ENCODE measurements at regions not wholly inside any gene's neighbourhood (a gene's known extent, or its start where the extent isn't known, plus 50 kb on each side); places are given as distances from the start of the nearest gene placed in this dataset.
"Not testable (repeated sequence)": the region's sequence is repeated elsewhere in the genome, so short reads cannot be mapped to it uniquely, and the experiment has no call there.

- not testable (repeated sequence) for DNase-seq (ENCODE audit: low spot score)
Observed at GRCh38 chr12:124218650-124219049, 76.2 kb upstream of the RFLNA start.

- no peak for DNase-seq (ENCODE audit: low spot score)
Observed at GRCh38 chr12:124222368-124223245, 72.3 kb upstream of the RFLNA start.

- DNase-seq (ENCODE audit: low spot score) = not testable (repeated sequence)
Observed at GRCh38 chr12:124223733-124224138, 71.2 kb upstream of the RFLNA start.

GRCh38 chr12:124224535-124225110 lies 70.3 kb upstream of the RFLNA start:
- DNase-seq (ENCODE audit: low spot score) = no peak

- DNase-seq (ENCODE audit: low spot score) = no peak
Observed at GRCh38 chr12:124225730-124226129, 69.2 kb upstream of the RFLNA start.

GRCh38 chr12:124227951-124228711 lies 66.8 kb upstream of the RFLNA start:
- DNase-seq (ENCODE audit: low spot score) = no peak

GRCh38 chr12:124229520-124229919 lies 65.4 kb upstream of the RFLNA start:
- DNase-seq (ENCODE audit: low spot score) = no peak

GRCh38 chr12:124230117-124230757 lies 64.7 kb upstream of the RFLNA start:
- DNase-seq (ENCODE audit: low spot score) = no peak

GRCh38 chr12:124230789-124231188 lies 64.1 kb upstream of the RFLNA start:
- no peak for DNase-seq (ENCODE audit: low spot score)

- no peak for DNase-seq (ENCODE audit: low spot score)
Observed at GRCh38 chr12:124231980-124232653, 62.8 kb upstream of the RFLNA start.

GRCh38 chr12:124232654-124232987 lies 62.3 kb upstream of the RFLNA start:
- DNase-seq (ENCODE audit: low spot score) = no peak

- no peak for DNase-seq (ENCODE audit: low spot score)
Observed at GRCh38 chr12:124233041-124233796, 61.7 kb upstream of the RFLNA start.

- DNase-seq (ENCODE audit: low spot score) = no peak
Observed at GRCh38 chr12:124233846-124234640, 60.9 kb upstream of the RFLNA start.

GRCh38 chr12:124236625-124237031 lies 58.3 kb upstream of the RFLNA start:
- no peak for DNase-seq (ENCODE audit: low spot score)

GRCh38 chr12:124238886-124239285 lies 56.0 kb upstream of the RFLNA start:
- no peak for DNase-seq (ENCODE audit: low spot score)

GRCh38 chr12:124240493-124240892 lies 54.4 kb upstream of the RFLNA start:
- DNase-seq (ENCODE audit: low spot score) = peak; percentile 73

GRCh38 chr12:124241776-124242528 lies 52.9 kb upstream of the RFLNA start:
- DNase-seq (ENCODE audit: low spot score) = no peak

- DNase-seq (ENCODE audit: low spot score) = no peak
Observed at GRCh38 chr12:124242529-124243065, 52.3 kb upstream of the RFLNA start.

- DNase-seq (ENCODE audit: low spot score) = no peak
Observed at GRCh38 chr12:124243936-124244335, 51.0 kb upstream of the RFLNA start.
